ENCODE measurements at regions not wholly inside any gene's neighbourhood (a gene's known extent, or its start where the extent isn't known, plus 50 kb on each side); places are given as distances from the start of the nearest gene placed in this dataset.
A peak's percentile ranks its signal among the peaks of the same experiment; 100 is the strongest.

DNA sequence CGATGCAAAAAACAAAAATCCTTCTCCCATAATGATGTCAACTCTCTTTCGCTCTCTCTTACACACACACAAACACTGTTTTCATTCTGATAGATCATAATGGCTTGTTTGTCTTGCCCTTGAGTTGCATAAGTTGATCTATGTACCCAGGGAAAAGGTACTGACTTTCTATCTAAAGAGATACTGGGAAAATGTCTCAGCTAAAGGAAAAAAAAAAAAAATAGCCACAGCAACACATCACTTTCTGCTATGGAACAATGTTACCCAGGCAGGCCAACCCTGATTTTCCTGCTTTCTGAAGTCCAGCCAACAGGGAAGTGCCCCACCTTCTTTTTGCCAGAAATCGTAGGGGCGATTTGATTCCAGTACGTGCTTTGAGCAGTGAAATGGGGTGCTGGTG, 212.6 kb upstream of the ACTBL2 start:
- WGBS (ENCODE audit: low lambda C conversion rate, missing lambda C conversion rate): 68% methylated on average over 5 of the region's 5 CpGs
- no peaks in the 10 kb centered on the region for H3K9me3 ChIP-seq (ENCODE audit: low read depth)
- no peak overlapping the region for H3K4me3 ChIP-seq
- peak overlapping the region; percentile 76 for H3K27ac ChIP-seq
- no peak for TF ChIP-seq CTCF (IDR thresholded peaks at IDR 0.05; ENCODE audit: poor library complexity)
- no peak for TF ChIP-seq EZH2 (IDR thresholded peaks at IDR 0.05; ENCODE audit: borderline replicate concordance)
- no peak for TF ChIP-seq EZH2phosphoT487 (IDR thresholded peaks at IDR 0.05; ENCODE audit: low read depth, severe bottlenecking, unreplicated experiment)
- no peaks in the 10 kb centered on the region for H3K9me2 ChIP-seq (replicated peaks; ENCODE audit: insufficient read depth)
- no peaks in the 10 kb centered on the region for H4K20me1 ChIP-seq (ENCODE audit: insufficient read depth, poor library complexity, severe bottlenecking)
- no peaks in the 10 kb centered on the region for H3K79me2 ChIP-seq
- peak; percentile 32 for DNase-seq (ENCODE audit: low spot score)
- H3K4me2 ChIP-seq: peak overlapping the region; percentile 46
- no peak overlapping the region for H2AFZ ChIP-seq
- H3K4me1 ChIP-seq (ENCODE audit: insufficient read depth): peaks cover 24% of the 10 kb centered on the region
- no peaks in the 10 kb centered on the region for H3K36me3 ChIP-seq (replicated peaks; ENCODE audit: insufficient read depth, low read depth)
- H3K27me3 ChIP-seq: no peaks in the 10 kb centered on the region

DNA sequence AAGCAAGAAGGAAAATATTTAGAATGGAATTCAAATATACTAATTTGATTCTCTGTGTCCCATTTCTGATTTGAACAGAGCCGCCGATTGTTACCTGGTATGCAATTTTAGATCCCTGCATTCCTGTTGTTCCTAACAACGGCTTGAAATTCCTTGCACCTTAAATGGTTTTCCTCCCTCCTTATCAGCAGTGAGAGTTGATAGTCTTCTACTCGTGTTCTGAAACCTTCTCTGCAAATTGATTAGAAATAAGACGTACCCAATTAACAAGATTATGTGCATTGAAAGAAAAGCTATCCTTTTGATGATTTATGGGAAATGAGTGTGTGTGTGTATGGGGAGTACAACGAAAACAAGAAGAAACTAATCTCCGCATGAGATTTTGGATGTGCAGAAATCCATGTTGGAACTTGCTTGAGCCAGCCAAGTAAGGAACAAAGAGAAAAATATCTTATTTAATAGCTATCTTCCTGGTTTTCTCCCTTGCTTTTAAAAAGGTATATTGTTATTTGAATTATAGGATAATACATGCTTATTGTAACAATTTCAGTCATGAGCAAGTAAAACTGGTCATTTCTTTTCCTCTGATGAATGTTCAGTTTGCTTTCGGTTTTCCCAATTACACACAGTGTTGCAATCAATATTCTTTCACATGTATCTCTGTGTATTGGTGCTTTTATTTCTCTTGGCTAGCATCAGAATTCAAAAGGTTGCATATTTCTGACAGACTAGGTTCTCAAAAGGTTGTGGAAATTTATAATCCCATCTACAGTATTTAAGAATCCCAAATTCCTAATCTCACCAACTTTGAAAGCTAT, 211.1 kb upstream of the ACTBL2 start:
- H3K27me3 ChIP-seq: no peaks in the 10 kb centered on the region
- no peak for DNase-seq (ENCODE audit: low spot score)
- H2AFZ ChIP-seq: peak overlapping the region; percentile 58
- H3K4me2 ChIP-seq: peak overlapping the region; percentile 35
- H3K4me3 ChIP-seq: no peak overlapping the region
- WGBS (ENCODE audit: low lambda C conversion rate, missing lambda C conversion rate): 66% methylated on average over 8 of the region's 8 CpGs
- peaks cover 24% of the 10 kb centered on the region for H3K4me1 ChIP-seq (ENCODE audit: insufficient read depth)
- peak overlapping the region; percentile 57 for H3K27ac ChIP-seq
- H3K36me3 ChIP-seq (replicated peaks; ENCODE audit: insufficient read depth, low read depth): no peaks in the 10 kb centered on the region
- TF ChIP-seq EZH2 (IDR thresholded peaks at IDR 0.05; ENCODE audit: borderline replicate concordance): no peak
- TF ChIP-seq EZH2phosphoT487 (IDR thresholded peaks at IDR 0.05; ENCODE audit: low read depth, severe bottlenecking, unreplicated experiment): no peak
- no peak for TF ChIP-seq CTCF (IDR thresholded peaks at IDR 0.05; ENCODE audit: poor library complexity)
- no peaks in the 10 kb centered on the region for H3K9me2 ChIP-seq (replicated peaks; ENCODE audit: insufficient read depth)
- H3K9me3 ChIP-seq (ENCODE audit: low read depth): no peaks in the 10 kb centered on the region
- H4K20me1 ChIP-seq (ENCODE audit: insufficient read depth, poor library complexity, severe bottlenecking): no peaks in the 10 kb centered on the region
- no peaks in the 10 kb centered on the region for H3K79me2 ChIP-seq

DNA sequence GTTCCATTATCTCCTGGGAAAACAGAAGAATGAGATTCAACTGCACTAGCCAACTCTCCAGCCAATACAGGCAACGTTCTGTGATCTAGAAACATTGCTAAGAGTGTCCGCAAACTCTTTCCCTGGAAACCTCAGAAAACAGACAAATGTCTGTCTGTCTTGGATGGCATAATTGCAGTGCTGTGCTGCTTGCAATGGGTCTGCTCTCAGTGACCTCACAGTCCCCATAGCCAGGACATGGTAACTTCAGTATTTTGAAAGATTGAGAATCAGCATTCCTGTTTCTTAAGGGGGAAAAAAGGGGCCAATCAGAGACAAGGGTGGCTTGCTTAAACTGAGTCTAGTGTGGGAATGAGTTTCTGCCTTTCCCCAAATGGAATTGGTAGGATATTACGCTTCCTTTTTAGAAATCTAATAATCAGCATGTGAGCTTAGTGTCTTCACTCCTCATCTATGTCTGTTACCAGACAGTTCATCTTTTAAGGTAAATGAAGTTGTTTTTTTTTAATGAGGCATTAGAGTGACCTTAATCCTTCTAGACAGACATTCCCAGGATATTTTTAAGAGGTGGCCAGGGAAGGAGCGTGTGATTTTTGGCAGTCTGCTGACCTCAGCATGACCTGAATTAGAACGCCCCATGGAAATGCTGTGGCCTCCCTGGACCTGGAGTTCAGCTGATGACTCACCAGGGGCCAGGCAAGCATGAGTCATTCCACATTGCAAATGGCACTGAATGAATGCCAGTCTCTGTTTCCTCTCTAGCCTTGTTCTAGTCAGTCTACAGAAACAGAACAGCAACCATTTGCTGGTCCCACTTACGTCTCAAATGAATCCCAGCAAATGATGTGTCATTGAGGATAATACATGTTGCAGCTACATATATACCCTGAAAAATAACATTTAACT, 210.2 kb upstream of the ACTBL2 start:
- peak; percentile 85 for DNase-seq (ENCODE audit: low spot score)
- Histone ChIP-seq H3K4me3 (no peak overlapping the region), H3K27me3 (no peaks in the 10 kb centered on the region), H3K9me3 (ENCODE audit: low read depth) (no peaks in the 10 kb centered on the region), H4K20me1 (ENCODE audit: insufficient read depth, poor library complexity, severe bottlenecking) (no peaks in the 10 kb centered on the region), H3K9me2 (replicated peaks; ENCODE audit: insufficient read depth) (no peaks in the 10 kb centered on the region), H3K4me2 (peak overlapping the region; percentile 35), H3K36me3 (replicated peaks; ENCODE audit: insufficient read depth, low read depth) (no peaks in the 10 kb centered on the region), H3K79me2 (no peaks in the 10 kb centered on the region), H3K4me1 (ENCODE audit: insufficient read depth) (peaks cover 24% of the 10 kb centered on the region), H3K27ac (peak overlapping the region; percentile 57), H2AFZ (peak overlapping the region; percentile 58)
- 69% methylated on average over 6 of the region's 6 CpGs for WGBS (ENCODE audit: low lambda C conversion rate, missing lambda C conversion rate)
- TF ChIP-seq CTCF (IDR thresholded peaks at IDR 0.05; ENCODE audit: poor library complexity): no peak
- TF ChIP-seq EZH2 (IDR thresholded peaks at IDR 0.05; ENCODE audit: borderline replicate concordance): no peak
- TF ChIP-seq EZH2phosphoT487 (IDR thresholded peaks at IDR 0.05; ENCODE audit: low read depth, severe bottlenecking, unreplicated experiment): no peak

All from hepatocyte (in vitro differentiated cells).